IPS-20b (cell line): ENCODE measurements at regions not wholly inside any gene's neighbourhood (a gene's known extent, or its start where the extent isn't known, plus 50 kb on each side); places are given as distances from the start of the nearest gene placed in this dataset.

ENCODE experiments used
- H3K27ac ChIP-seq: one replicate; pipeline ENCODE4 v1.5.1; 2013; ENCODE audit warnings: low read length
- H3K27me3 ChIP-seq: 2 replicates; pipeline ENCODE4 v1.6.1; 2013; ENCODE audit warnings: mild to moderate bottlenecking, low read length, inconsistent platforms; ENCODE audit not compliant: insufficient read depth
- H3K36me3 ChIP-seq: 2 replicates; pipeline ENCODE4 v1.6.1; 2013; ENCODE audit warnings: low read depth, mild to moderate bottlenecking, inconsistent platforms, low read length, moderate library complexity; ENCODE audit not compliant: insufficient read depth
- H3K4me1 ChIP-seq: 2 replicates; pipeline ENCODE4 v1.6.1; 2013; ENCODE audit warnings: mild to moderate bottlenecking, control low read depth, inconsistent platforms, low read length, moderate library complexity; ENCODE audit not compliant: insufficient read depth
- H3K4me3 ChIP-seq: 2 replicates; pipeline ENCODE4 v1.5.1; 2013; ENCODE audit warnings: mild to moderate bottlenecking, low read length, inconsistent platforms
- H3K9ac ChIP-seq: 2 replicates; pipeline ENCODE4 v1.6.1; 2013; ENCODE audit warnings: low read depth, mild to moderate bottlenecking, inconsistent platforms, low read length, moderate library complexity
- H3K9me3 ChIP-seq: 2 replicates; pipeline ENCODE4 v1.6.1; 2013; ENCODE audit warnings: mild to moderate bottlenecking, low read depth, low read length, inconsistent platforms; ENCODE audit not compliant: insufficient read depth

DNA sequence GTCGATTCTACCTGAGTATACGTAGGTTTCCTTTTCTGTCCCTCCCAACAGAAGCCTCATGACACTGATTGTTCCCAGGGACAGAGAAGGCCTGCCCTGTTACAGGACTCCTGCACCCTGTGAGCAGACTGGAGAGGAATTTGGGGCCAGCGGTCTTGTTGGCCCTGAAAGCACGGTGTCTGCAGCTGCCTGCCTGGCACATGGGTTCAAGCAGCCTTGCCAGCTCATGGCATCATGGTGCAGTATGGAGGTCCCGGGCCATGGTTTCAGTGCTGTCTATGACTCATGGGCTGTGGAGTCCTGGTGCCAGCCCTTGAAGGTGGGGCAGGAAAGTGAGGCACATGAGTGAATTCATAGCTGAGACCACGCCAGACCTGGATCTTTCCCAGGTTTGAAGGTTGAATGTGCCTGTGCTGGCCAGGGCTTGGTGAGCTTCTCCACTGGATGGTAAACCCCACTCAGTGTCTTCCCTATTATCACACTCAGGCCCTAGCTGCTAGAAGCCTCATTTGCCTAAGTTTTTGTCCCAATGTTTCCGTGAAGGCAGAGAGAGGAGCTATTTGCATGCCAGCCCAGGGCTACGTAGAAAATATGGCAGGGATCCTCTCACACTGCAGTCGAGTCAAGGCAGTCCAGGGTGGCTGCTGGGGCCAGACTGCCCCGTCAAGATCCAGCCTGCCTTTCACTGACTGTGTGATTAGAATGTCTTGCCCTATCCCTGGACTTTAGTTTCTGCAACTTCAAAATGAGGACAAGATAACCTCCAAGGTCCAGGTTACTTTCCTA lies 277.2 kb upstream of the CCL2 start:
- no peak overlapping the region for H3K4me3 ChIP-seq
- H3K9me3 ChIP-seq = no peaks in the 10 kb centered on the region
- no peaks in the 10 kb centered on the region for H3K36me3 ChIP-seq
- no peak overlapping the region for H3K9ac ChIP-seq
- H3K27me3 ChIP-seq = no peaks in the 10 kb centered on the region
- H3K27ac ChIP-seq = no peak overlapping the region
- no peaks in the 10 kb centered on the region for H3K4me1 ChIP-seq

GRCh38 chr17:33978889-33979288 lies 276.2 kb upstream of the CCL2 start:
- Histone ChIP-seq H3K36me3 (no peaks in the 10 kb centered on the region), H3K4me3 (no peak overlapping the region), H3K27me3 (no peaks in the 10 kb centered on the region), H3K9me3 (no peaks in the 10 kb centered on the region), H3K27ac (no peak overlapping the region), H3K9ac (no peak overlapping the region), H3K4me1 (no peaks in the 10 kb centered on the region)

DNA sequence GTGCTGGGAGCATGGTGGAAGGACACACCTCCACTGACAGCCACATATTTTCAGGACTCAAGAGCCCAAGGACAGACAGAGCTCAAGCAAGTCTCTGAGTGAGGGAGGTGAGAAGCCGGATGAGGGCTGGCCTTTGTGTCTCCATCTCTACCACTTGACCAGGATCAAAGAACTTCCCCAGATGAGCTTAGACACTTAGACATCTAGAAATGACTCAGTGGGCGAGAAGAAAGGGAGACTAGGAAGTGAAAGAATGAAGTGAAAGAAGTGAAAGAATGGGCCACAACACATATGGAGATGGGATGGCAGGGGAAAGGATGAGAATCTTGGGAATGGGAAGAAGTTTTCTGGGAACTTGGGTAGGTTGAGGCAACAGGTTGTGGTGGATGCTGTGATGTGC lies 274.9 kb upstream of the CCL2 start:
- Histone ChIP-seq H3K27me3 (no peaks in the 10 kb centered on the region), H3K36me3 (no peaks in the 10 kb centered on the region), H3K4me1 (no peaks in the 10 kb centered on the region), H3K4me3 (no peak overlapping the region), H3K27ac (no peak overlapping the region), H3K9me3 (no peaks in the 10 kb centered on the region), H3K9ac (no peak overlapping the region)

DNA sequence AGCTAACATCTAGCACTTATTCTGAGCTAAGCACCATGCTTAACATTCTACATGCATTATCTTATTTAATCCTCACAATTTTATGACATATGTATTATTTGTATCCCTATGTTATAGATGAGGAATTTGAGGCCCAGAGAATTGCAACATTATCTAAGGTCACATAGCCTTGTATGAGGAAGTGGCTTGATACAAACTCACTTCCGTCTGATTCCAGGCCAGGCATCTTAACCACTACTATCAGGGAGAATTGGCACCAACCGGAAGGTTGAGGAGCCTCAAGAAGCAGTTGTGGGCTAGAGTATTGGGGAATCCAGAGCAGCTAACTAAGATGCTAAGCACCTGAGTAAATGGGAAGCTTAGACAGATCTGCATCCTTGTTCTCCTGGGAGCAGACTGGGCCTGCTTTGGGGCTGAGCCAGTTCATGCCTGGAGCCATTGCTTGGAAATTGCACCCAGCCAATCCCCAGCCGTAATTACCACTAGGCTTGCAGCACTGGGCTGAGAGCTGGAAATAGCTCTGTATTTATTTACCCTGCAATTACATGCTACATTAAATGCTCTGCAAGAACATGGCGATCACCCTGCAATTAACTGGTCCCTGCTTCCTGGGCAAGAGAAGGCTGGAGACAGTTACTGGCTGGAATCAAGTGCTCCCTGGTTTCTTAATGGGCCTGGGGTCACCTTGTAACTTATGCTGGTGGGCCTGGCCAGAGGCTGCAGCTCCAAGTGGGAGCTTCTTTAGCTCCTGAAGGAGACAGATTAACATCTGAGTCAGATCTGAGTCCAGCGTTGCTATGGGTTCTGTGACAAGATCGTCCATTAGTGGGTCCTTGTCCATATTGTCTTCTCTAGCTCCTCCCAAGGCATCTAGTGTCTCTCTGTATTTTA lies 273.1 kb upstream of the CCL2 start:
- Histone ChIP-seq H3K27ac (no peak overlapping the region), H3K9me3 (no peaks in the 10 kb centered on the region)

GRCh38 chr17:33982909-33983308 lies 272.2 kb upstream of the CCL2 start:
- Histone ChIP-seq H3K27ac (no peak overlapping the region), H3K9ac (no peak overlapping the region), H3K36me3 (no peaks in the 10 kb centered on the region), H3K4me3 (no peak overlapping the region), H3K9me3 (no peaks in the 10 kb centered on the region), H3K4me1 (no peaks in the 10 kb centered on the region), H3K27me3 (no peaks in the 10 kb centered on the region)

More for the DNA sequence above, 273.1 kb upstream of the CCL2 start:
- H3K36me3 ChIP-seq = no peaks in the 10 kb centered on the region
- no peak overlapping the region for H3K4me3 ChIP-seq
- no peak overlapping the region for H3K9ac ChIP-seq
- no peaks in the 10 kb centered on the region for H3K27me3 ChIP-seq
- no peaks in the 10 kb centered on the region for H3K4me1 ChIP-seq

- Histone ChIP-seq H3K4me1 (no peaks in the 10 kb centered on the region), H3K36me3 (no peaks in the 10 kb centered on the region), H3K27me3 (no peaks in the 10 kb centered on the region), H3K4me3 (no peak overlapping the region), H3K9ac (no peak overlapping the region), H3K9me3 (no peaks in the 10 kb centered on the region), H3K27ac (no peak overlapping the region)
These were observed 271.1 kb upstream of the CCL2 start for GRCh38 chr17:33983824-33984574.

DNA sequence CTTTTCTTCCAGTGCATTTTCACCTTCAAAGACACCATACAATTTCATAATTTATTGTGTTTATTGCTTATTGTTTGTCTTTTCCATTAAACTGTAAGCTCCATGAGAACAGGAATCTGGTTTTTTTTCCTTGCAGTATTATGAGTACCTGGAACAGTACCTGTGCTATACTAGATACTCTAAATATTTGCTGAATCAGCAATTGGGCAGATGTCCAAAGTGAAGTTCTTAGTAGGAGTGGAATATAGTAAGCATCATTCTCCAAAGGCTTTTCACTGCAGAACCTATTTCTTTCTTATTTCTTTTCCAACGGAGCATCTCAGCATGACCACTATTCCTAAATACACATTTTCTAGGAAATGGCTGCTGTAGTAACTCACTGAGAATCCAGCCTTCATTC lies 269.0 kb upstream of the CCL2 start:
- Histone ChIP-seq H3K4me3 (no peak overlapping the region), H3K27ac (no peak overlapping the region), H3K36me3 (no peaks in the 10 kb centered on the region), H3K9me3 (no peaks in the 10 kb centered on the region), H3K27me3 (no peaks in the 10 kb centered on the region), H3K9ac (no peak overlapping the region), H3K4me1 (no peaks in the 10 kb centered on the region; the same call in 1 of the 2 replicates)

GRCh38 chr17:33986566-33986965 lies 268.5 kb upstream of the CCL2 start:
- no peak overlapping the region for H3K4me3 ChIP-seq
- H3K4me1 ChIP-seq = no peaks in the 10 kb centered on the region; the same call in 1 of the 2 replicates
- H3K27me3 ChIP-seq = no peaks in the 10 kb centered on the region
- no peak overlapping the region for H3K9ac ChIP-seq
- no peak overlapping the region for H3K27ac ChIP-seq
- H3K9me3 ChIP-seq = no peaks in the 10 kb centered on the region
- H3K36me3 ChIP-seq = no peaks in the 10 kb centered on the region

DNA sequence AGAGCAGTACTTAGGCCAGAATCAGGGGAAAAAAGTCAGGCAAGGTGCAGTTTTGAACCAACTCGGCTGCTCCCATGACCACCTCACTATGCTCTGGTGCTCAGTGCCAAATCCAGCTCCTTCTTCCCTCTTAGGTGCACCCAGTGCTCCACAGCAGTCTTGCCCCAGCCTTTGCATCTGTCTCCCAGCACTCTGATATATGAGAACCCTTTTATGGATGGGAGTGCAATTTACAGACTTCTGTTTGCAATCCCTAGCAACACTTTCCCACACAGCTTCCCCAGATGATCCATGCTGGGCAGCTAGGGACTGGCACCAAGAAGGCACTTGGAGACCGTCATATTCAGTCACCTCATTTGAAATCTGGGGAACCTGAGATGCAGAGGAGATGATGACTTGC lies 267.9 kb upstream of the CCL2 start:
- H3K4me1 ChIP-seq = no peaks in the 10 kb centered on the region; the same call in 1 of the 2 replicates
- no peaks in the 10 kb centered on the region for H3K9me3 ChIP-seq
- no peak overlapping the region for H3K9ac ChIP-seq
- no peak overlapping the region for H3K4me3 ChIP-seq
- H3K27ac ChIP-seq = no peak overlapping the region
- no peaks in the 10 kb centered on the region for H3K36me3 ChIP-seq
- H3K27me3 ChIP-seq = no peaks in the 10 kb centered on the region

GRCh38 chr17:33989361-33990148 lies 265.5 kb upstream of the CCL2 start:
- Histone ChIP-seq H3K9ac (no peak overlapping the region), H3K4me3 (no peak overlapping the region), H3K4me1 (no peaks in the 10 kb centered on the region; the same call in 1 of the 2 replicates), H3K36me3 (no peaks in the 10 kb centered on the region), H3K9me3 (no peaks in the 10 kb centered on the region), H3K27me3 (no peaks in the 10 kb centered on the region), H3K27ac (no peak overlapping the region)
